ENCODE measurements at regions not wholly inside any gene's neighbourhood (a gene's known extent, or its start where the extent isn't known, plus 50 kb on each side); places are given as distances from the start of the nearest gene placed in this dataset.

DNA sequence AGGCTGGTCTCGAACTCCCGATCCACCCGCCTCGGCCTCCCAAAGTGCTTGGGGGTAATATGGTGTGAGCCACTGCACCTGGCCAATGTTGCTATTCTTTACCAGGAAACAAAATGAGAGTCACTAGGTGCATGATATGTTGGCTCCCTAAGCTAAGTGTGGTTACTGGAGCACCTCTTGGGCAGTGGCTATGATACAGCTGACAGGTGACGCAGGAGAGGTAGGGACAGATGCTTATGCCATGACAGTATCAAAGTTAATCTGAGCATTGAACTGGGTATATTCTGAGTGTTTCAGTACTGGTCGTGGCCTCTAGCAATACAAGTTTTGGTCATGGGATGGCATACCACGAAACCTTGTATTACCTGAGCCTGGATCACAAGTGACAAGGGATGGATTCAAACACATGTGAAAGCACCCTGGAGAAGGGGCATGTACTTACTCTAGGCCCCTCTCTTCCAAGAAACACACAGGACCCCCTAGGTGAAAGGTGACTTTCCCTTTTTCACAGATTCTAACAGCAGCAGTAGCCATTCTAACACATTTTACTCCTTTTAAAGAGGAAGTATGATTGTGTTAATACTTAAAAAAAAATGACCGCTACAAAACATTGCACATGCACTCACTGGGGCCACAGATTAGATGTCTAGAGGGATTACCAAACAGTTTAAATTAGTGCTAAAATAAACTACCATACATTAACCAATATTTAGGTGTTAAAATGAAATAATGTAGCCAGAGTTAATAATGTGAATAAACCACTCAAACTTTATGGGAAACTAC, 467.3 kb downstream of the SHQ1 start:
- dilution Hi-C loops (cut with HindIII; ENCODE audit: low sequenced_read_pairs, unreplicated experiment) = no loop called here
- Histone ChIP-seq H3K79me1 (ENCODE audit: low read depth in 1 of 2, low read length in 2 of 2) (peaks cover 44 to 75% of the 10 kb centered on the region in 2 experiments), H2BK5ac (ENCODE audit: low read depth, low read length, poor library complexity, severe bottlenecking) (no peak overlapping the region), H4K20me1 (ENCODE audit: insufficient read depth, low read length) (peaks cover 66% of the 10 kb centered on the region), H4K5ac (ENCODE audit: low read depth, low read length) (no peak overlapping the region), H2BK20ac (ENCODE audit: low read depth, low read length) (no peak overlapping the region), H3K27me3 (ENCODE audit: control insufficient read depth, insufficient read depth, low read length) (no peaks in the 10 kb centered on the region), H2BK15ac (ENCODE audit: low read depth, low read length) (no peak overlapping the region), H3K4ac (ENCODE audit: low read depth, low read length) (no peak overlapping the region), H2BK120ac (ENCODE audit: low read depth, low read length) (no peak overlapping the region), H2AK5ac (ENCODE audit: low read depth, low read length) (no peak overlapping the region), H3K9me3 (ENCODE audit: control insufficient read depth, insufficient read depth, low read length) (no peaks in the 10 kb centered on the region), H3K36me3 (ENCODE audit: control insufficient read depth, insufficient read depth, low read length) (peaks cover 10% of the 10 kb centered on the region), H3K4me2 (ENCODE audit: low read depth, low read length) (no peak overlapping the region), H3K4me3 (ENCODE audit: insufficient read depth, low read depth, low read length) (no peak overlapping the region), H3K9ac (ENCODE audit: low read depth, low read length) (no peak overlapping the region), H3K4me1 (ENCODE audit: control insufficient read depth, insufficient read depth, low read length) (peaks cover 5% of the 10 kb centered on the region), H3K9me1 (ENCODE audit: insufficient read depth, low read length) (peaks cover 12% of the 10 kb centered on the region), H3K18ac (ENCODE audit: low read depth, low read length) (no peak overlapping the region), H4K91ac (ENCODE audit: insufficient read depth, low read depth, low read length) (no peak overlapping the region), H3K56ac (ENCODE audit: extremely low read depth, insufficient read depth, low read length) (no peak overlapping the region), H3K14ac (replicated peaks; ENCODE audit: low read depth, low read length) (no peak overlapping the region), H3K23ac (ENCODE audit: low read depth, low read length) (no peak overlapping the region), H4K8ac (ENCODE audit: low read depth in 2 of 2, low read length in 2 of 2) (no peak overlapping the region), H2AK9ac (replicated peaks; ENCODE audit: low read depth, low read length, poor library complexity) (no peak overlapping the region), H2AFZ (replicated peaks; ENCODE audit: low read length, poor library complexity) (no peak overlapping the region), H3K27ac (ENCODE audit: insufficient read depth, low read length) (no peak overlapping the region)
- WGBS, 2 experiments (ENCODE audit: extremely low coverage in 2 of 2, insufficient read length in 1 of 2) = 98% methylated on average over 7 of the region's 8 CpGs; no CpG with 5 or more reads in 1 of the 2 experiments
- DNase-seq = no peak
- BruUV-seq (replicated peaks) = no TSS peak
- TF ChIP-seq, protein P1, sequence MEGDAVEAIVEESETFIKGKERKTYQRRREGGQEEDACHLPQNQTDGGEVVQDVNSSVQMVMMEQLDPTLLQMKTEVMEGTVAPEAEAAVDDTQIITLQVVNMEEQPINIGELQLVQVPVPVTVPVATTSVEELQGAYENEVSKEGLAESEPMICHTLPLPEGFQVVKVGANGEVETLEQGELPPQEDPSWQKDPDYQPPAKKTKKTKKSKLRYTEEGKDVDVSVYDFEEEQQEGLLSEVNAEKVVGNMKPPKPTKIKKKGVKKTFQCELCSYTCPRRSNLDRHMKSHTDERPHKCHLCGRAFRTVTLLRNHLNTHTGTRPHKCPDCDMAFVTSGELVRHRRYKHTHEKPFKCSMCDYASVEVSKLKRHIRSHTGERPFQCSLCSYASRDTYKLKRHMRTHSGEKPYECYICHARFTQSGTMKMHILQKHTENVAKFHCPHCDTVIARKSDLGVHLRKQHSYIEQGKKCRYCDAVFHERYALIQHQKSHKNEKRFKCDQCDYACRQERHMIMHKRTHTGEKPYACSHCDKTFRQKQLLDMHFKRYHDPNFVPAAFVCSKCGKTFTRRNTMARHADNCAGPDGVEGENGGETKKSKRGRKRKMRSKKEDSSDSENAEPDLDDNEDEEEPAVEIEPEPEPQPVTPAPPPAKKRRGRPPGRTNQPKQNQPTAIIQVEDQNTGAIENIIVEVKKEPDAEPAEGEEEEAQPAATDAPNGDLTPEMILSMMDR (conservative IDR thresholded peaks at IDR 0.05; ENCODE audit: low read depth, low read length) = no peak
- no peak for TF ChIP-seq FOS (IDR thresholded peaks at IDR 0.05; ENCODE audit: low read depth, low read length)
- TF ChIP-seq BHLHE40 (IDR thresholded peaks at IDR 0.05; ENCODE audit: low read depth, low read length) = no peak
- TF ChIP-seq RFX5 (IDR thresholded peaks at IDR 0.05; ENCODE audit: low read depth, low read length) = no peak
- TF ChIP-seq, protein P2, sequence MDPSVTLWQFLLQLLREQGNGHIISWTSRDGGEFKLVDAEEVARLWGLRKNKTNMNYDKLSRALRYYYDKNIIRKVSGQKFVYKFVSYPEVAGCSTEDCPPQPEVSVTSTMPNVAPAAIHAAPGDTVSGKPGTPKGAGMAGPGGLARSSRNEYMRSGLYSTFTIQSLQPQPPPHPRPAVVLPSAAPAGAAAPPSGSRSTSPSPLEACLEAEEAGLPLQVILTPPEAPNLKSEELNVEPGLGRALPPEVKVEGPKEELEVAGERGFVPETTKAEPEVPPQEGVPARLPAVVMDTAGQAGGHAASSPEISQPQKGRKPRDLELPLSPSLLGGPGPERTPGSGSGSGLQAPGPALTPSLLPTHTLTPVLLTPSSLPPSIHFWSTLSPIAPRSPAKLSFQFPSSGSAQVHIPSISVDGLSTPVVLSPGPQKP (IDR thresholded peaks at IDR 0.05; ENCODE audit: borderline replicate concordance, low read depth, low read length) = no peak
- TF ChIP-seq MAZ (IDR thresholded peaks at IDR 0.05; ENCODE audit: borderline replicate concordance, low read depth, low read length) = no peak
- TF ChIP-seq CHD1 (IDR thresholded peaks at IDR 0.05; ENCODE audit: low read depth, low read length) = no peak
- TF ChIP-seq, protein P3, sequence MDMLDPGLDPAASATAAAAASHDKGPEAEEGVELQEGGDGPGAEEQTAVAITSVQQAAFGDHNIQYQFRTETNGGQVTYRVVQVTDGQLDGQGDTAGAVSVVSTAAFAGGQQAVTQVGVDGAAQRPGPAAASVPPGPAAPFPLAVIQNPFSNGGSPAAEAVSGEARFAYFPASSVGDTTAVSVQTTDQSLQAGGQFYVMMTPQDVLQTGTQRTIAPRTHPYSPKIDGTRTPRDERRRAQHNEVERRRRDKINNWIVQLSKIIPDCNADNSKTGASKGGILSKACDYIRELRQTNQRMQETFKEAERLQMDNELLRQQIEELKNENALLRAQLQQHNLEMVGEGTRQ (IDR thresholded peaks at IDR 0.05; ENCODE audit: low read depth, low read length) = no peak
- no peak for TF ChIP-seq SMC3 (IDR thresholded peaks at IDR 0.05; ENCODE audit: low read depth, low read length)
- TF ChIP-seq MAFK (IDR thresholded peaks at IDR 0.05; ENCODE audit: low read depth, low read length) = no peak
- no peak for TF ChIP-seq RCOR1 (IDR thresholded peaks at IDR 0.05; ENCODE audit: insufficient replicate concordance, low read length)
- TF ChIP-seq CEBPB (IDR thresholded peaks at IDR 0.05; ENCODE audit: low read depth, low read length) = no peak
- no peak for TF ChIP-seq MXI1 (IDR thresholded peaks at IDR 0.05; ENCODE audit: borderline replicate concordance, low read depth, low read length)
- no peak for TF ChIP-seq POLR2A (IDR thresholded peaks at IDR 0.05; ENCODE audit: low read depth, low read length)
- TF ChIP-seq NFE2L2 (IDR thresholded peaks at IDR 0.05; ENCODE audit: low read depth, low read length) = no peak
- no peak for TF ChIP-seq RAD21 (IDR thresholded peaks at IDR 0.05; ENCODE audit: low read length)
- ChIA-PET POLR2A (ENCODE audit: unreplicated experiment) (no interaction called here), CTCF (interaction anchor here (0.9 kb wide), 1 partner anchor 66 kb away, joined by 3 read pairs; no protein-coding TSS in a partner anchor)
- in situ Hi-C loops (cut with MboI; ENCODE audit: low sequenced_read_pairs) = no loop called here
- intact Hi-C loops (cut with micrococcal nuclease) = no loop called here
- no peak for ATAC-seq (ENCODE audit: low read depth)

All from IMR-90 (cell line).